RWPE1 (cell line): ENCODE measurements at regions not wholly inside any gene's neighbourhood (a gene's known extent, or its start where the extent isn't known, plus 50 kb on each side); places are given as distances from the start of the nearest gene placed in this dataset.

Source experiments
- CTCF ChIA-PET: fragments of 350-600 bp; sonication (Branson Sonifier 250); formaldehyde crosslinking; extraction: SDS; loops from one replicate; lab custom pipeline; 2021; lab: Yijun Ruan, JAX
- POLR2A ChIA-PET: fragments of 400-600 bp; formaldehyde crosslinking; extraction: SDS; loops from one replicate; lab custom pipeline; 2020; ENCODE audit warnings: antibody characterized with exemption; ENCODE audit not compliant: low non-redundant PET; lab: Yijun Ruan, JAX
- DNase-seq: peaks from one replicate; pipeline ENCODE4 v3.0.0; 2012; ENCODE audit warnings: low spot score
- H3K27ac ChIP-seq: fragments of 450-650 bp; 2 replicates; pipeline ENCODE4 v1.5.1; 2017
- TF ChIP-seq, protein P1 (sequence below): fragments of 450-650 bp; conservative IDR thresholded peaks from 2 replicates; pipeline ENCODE4 v1.5.1; 2017; ENCODE audit warnings: low read depth, mild to moderate bottlenecking

DNA sequence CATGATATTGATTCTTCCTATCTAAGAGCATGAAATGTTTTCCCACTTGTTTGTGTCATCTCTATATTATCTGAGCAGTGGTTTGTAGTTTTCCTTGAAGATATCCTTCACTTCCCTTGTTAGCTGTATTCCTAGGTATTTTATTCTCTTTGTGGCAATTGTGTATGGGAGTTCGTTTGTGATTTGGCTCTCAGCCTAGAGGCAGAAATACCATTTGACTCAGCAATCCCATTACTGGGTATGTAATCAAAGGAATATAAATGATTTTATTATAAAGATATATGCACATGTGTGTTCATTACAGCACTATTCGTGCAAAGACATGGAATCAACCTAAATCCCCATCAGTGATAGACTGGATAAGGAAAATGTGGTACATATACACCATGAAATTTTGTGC lies 172.7 kb upstream of the IL15 start:
- no peak overlapping the region for H3K27ac ChIP-seq
- POLR2A ChIA-PET = interaction anchor here (0.6 kb wide), 1 partner anchor 1414 kb away, joined by 3 read pairs; no protein-coding TSS in a partner anchor
- no peak for DNase-seq
- CTCF ChIA-PET = no interaction called here
- TF ChIP-seq, protein P1, sequence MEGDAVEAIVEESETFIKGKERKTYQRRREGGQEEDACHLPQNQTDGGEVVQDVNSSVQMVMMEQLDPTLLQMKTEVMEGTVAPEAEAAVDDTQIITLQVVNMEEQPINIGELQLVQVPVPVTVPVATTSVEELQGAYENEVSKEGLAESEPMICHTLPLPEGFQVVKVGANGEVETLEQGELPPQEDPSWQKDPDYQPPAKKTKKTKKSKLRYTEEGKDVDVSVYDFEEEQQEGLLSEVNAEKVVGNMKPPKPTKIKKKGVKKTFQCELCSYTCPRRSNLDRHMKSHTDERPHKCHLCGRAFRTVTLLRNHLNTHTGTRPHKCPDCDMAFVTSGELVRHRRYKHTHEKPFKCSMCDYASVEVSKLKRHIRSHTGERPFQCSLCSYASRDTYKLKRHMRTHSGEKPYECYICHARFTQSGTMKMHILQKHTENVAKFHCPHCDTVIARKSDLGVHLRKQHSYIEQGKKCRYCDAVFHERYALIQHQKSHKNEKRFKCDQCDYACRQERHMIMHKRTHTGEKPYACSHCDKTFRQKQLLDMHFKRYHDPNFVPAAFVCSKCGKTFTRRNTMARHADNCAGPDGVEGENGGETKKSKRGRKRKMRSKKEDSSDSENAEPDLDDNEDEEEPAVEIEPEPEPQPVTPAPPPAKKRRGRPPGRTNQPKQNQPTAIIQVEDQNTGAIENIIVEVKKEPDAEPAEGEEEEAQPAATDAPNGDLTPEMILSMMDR = no peak

DNA sequence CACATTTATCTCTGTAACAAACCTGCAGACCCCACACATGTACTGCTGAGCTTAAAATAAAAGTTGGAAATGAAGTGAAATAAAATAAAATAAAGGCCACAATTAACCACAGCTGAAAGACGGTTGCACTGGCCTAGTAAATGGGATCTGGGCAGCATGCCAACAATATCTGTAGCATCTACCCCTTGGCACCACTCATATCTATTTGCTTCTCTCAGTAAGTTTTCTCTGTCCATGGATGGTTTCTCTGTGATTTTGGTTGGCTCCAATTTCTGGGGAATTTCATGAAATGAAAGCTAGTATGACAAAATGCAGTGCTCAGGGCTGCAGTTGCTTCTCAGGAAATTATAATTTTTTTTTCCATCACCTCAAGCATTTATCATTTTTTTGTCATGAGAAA lies 172.0 kb upstream of the IL15 start:
- CTCF ChIA-PET = no interaction called here

DNA sequence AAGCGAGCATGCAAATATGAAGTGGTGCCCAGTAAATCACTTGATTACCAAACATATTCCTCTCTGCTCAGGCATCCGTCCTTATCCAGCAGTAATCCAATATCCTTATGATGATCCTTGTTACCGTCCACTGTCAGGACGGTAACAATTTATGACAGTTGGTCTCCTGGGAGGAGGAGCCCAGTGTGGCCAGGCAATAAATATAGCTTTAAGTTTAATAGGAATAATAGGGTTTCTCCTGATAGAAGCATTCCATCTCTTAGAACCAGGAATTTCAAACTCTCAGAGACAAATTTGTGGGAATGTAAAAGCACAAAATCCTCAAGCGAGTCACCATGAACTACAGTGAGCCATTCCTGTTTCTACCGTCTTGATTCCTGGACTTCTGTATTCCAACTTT lies 171.2 kb upstream of the IL15 start:
- TF ChIP-seq, protein P1 = no peak
- CTCF ChIA-PET = no interaction called here
- POLR2A ChIA-PET = no interaction called here

More for the DNA sequence above, 172.0 kb upstream of the IL15 start:
- TF ChIP-seq, protein P1 = no peak
- H3K27ac ChIP-seq = no peak overlapping the region
- DNase-seq = no peak
- POLR2A ChIA-PET = interaction anchor here (0.6 kb wide), 1 partner anchor 1414 kb away, joined by 3 read pairs; no protein-coding TSS in a partner anchor

DNA sequence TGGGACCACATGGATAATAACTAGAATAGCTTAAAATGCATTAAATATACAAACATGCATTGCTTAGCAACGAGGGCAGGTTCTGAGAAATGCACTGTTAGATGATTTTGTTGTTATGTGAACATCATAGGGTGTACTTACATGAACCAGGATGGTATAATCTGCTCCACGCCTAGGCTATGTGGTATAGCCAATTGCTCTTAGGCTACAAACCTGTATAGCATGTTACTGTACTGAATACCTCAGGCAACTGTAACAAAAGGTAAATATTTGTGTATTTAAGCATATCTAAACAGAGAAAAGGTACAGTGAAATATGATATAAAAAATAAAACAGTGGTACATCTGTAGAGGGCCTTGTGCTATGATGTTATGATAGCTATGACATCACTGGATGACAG lies 169.2 kb upstream of the IL15 start:
- POLR2A ChIA-PET = no interaction called here
- H3K27ac ChIP-seq = no peak overlapping the region
- CTCF ChIA-PET = interaction anchor here (0.6 to 1.0 kb wide), 2 partner anchors 12 to 1924 kb away, joined by 3 to 4 read pairs; no protein-coding TSS in a partner anchor
- TF ChIP-seq, protein P1 = no peak
- no peak for DNase-seq

More for the DNA sequence above, 171.2 kb upstream of the IL15 start:
- no peak overlapping the region for H3K27ac ChIP-seq
- no peak for DNase-seq

DNA sequence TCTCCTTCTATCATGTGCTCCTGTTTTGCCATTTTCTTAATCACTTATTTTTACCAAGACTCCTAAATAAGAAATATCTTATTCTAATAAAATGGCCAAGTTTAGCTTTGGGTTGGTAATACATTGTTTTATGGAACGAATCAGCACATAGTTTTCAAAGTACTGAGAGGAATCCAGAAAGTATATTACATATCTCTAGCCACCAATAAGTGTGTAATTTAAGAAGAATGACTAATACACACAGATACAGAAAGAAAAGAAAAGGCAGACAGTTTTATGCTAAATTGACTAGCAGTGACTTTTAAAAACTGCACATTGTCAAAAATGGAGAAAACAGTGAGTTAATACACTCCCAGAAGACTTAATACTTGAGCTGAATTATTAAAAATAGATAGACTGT lies 167.0 kb upstream of the IL15 start:
- POLR2A ChIA-PET = no interaction called here

DNA sequence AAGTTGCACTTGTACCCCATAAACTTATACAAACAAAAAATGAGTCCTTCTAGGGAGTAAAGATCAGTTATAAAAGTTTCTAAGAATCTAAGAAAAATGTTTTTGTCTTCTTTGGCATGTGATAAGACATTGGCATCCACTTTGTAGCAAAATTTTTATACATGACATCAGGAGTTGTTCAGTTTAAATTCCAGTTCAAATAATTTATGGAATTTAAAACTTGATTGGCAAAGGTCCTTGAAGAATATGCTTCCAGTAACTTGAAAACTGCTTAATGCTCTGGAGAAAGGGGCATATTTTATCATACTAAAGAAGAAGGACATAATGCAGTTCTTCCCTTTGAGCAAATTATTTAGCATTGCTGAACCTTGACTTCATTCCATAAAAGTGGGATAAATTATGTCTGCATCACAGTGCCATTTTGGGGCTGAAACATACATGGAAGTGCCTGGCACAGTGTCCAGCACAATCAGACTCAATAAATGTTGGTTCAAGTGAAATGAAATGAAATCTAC lies 163.3 kb upstream of the IL15 start:
- TF ChIP-seq, protein P1 = no peak
- no peak overlapping the region for H3K27ac ChIP-seq
- POLR2A ChIA-PET = no interaction called here
- DNase-seq = no peak
- CTCF ChIA-PET = no interaction called here

More for the DNA sequence above, 167.0 kb upstream of the IL15 start:
- TF ChIP-seq, protein P1 = no peak
- no peak for DNase-seq
- CTCF ChIA-PET = interaction anchor here (0.6 kb wide), 1 partner anchor 84 kb away, joined by 3 read pairs; no protein-coding TSS in a partner anchor
- H3K27ac ChIP-seq = no peak overlapping the region
